ENCODE measurements at regions not wholly inside any gene's neighbourhood (a gene's known extent, or its start where the extent isn't known, plus 50 kb on each side); places are given as distances from the start of the nearest gene placed in this dataset.

- no peak for DNase-seq (ENCODE audit: low read depth)
Measured at GRCh38 chr1:239795304-239795703, 296.4 kb upstream of the FMN2 start.

- DNase-seq (ENCODE audit: low read depth) = no peak
Measured at GRCh38 chr1:239799617-239800016, 292.1 kb upstream of the FMN2 start.

GRCh38 chr1:239800861-239801260 lies 290.8 kb upstream of the FMN2 start:
- DNase-seq (ENCODE audit: low read depth) = no peak

- no peak for DNase-seq (ENCODE audit: low read depth)
Measured at GRCh38 chr1:239802275-239802674, 289.4 kb upstream of the FMN2 start.

GRCh38 chr1:239803781-239804180 lies 287.9 kb upstream of the FMN2 start:
- DNase-seq (ENCODE audit: low read depth) = no peak

- DNase-seq (ENCODE audit: low read depth) = no peak
Measured at GRCh38 chr1:239804266-239804665, 287.4 kb upstream of the FMN2 start.

GRCh38 chr1:239805042-239805441 lies 286.6 kb upstream of the FMN2 start:
- DNase-seq (ENCODE audit: low read depth) = no peak

- no peak for DNase-seq (ENCODE audit: low read depth)
Measured at GRCh38 chr1:239805851-239806772, 285.6 kb upstream of the FMN2 start.

- DNase-seq (ENCODE audit: low read depth) = no peak
Measured at GRCh38 chr1:239806897-239807296, 284.8 kb upstream of the FMN2 start.

- DNase-seq (ENCODE audit: low read depth) = no peak
Measured at GRCh38 chr1:239807361-239807760, 284.3 kb upstream of the FMN2 start.

GRCh38 chr1:239810061-239810481 lies 281.6 kb upstream of the FMN2 start:
- no peak for DNase-seq (ENCODE audit: low read depth)

GRCh38 chr1:239811211-239811885 lies 280.3 kb upstream of the FMN2 start:
- DNase-seq (ENCODE audit: low read depth) = no peak

- no peak for DNase-seq (ENCODE audit: low read depth)
Measured at GRCh38 chr1:239812580-239812979, 279.1 kb upstream of the FMN2 start.

- DNase-seq (ENCODE audit: low read depth) = no peak
Measured at GRCh38 chr1:239814306-239814881, 277.3 kb upstream of the FMN2 start.

GRCh38 chr1:239815074-239815473 lies 276.6 kb upstream of the FMN2 start:
- DNase-seq (ENCODE audit: low read depth) = no peak

GRCh38 chr1:239816081-239816782 lies 275.5 kb upstream of the FMN2 start:
- DNase-seq (ENCODE audit: low read depth) = no peak

- no peak for DNase-seq (ENCODE audit: low read depth)
Measured at GRCh38 chr1:239817276-239817675, 274.4 kb upstream of the FMN2 start.

- no peak for DNase-seq (ENCODE audit: low read depth)
Measured at GRCh38 chr1:239817801-239818200, 273.9 kb upstream of the FMN2 start.

- no peak for DNase-seq (ENCODE audit: low read depth)
Measured at GRCh38 chr1:239819096-239819495, 272.6 kb upstream of the FMN2 start.

- no peak for DNase-seq (ENCODE audit: low read depth)
Measured at GRCh38 chr1:239819756-239820250, 271.9 kb upstream of the FMN2 start.

- no peak for DNase-seq (ENCODE audit: low read depth)
Measured at GRCh38 chr1:239823852-239824251, 267.8 kb upstream of the FMN2 start.

- no peak for DNase-seq (ENCODE audit: low read depth)
Measured at GRCh38 chr1:239826211-239826610, 265.5 kb upstream of the FMN2 start.
